ENCODE measurements at regions not wholly inside any gene's neighbourhood (a gene's known extent, or its start where the extent isn't known, plus 50 kb on each side); places are given as distances from the start of the nearest gene placed in this dataset.

DNA sequence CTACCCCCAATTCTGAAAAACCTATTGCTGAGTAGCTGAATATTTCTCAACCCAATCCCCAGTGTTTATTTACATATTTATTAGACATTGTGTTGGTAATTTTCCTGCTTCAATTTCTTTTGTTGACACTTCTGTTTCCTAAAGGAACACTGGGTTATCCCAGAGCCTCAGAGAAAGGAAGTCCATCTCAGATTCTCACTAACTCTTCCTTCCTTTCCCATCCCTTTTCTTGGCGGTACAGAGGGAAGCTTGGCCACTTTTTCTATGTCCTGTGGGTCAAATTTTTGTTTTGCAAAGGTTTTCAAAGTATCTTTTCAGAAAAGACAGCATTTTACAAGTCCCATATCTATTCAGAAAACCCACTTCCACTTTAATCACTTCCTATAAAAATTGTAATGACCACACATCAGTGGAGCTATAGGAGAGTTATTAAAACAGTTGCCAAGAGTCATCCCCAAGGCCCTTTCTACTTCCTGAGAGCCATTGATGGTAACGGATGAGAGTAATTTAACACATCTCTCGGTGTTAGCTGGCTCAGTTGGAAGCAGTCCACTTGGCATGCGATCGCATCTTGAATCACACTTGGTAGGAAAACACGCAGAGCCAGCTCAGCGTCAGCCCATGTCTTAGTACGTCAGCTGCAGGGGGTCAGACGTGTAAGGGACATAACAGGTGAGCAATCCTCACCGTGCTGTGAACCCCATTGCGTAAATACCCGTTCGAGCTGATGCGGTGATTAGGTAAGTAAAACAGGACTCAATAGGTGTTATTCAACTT is 231.1 kb upstream of the ADARB2 start:
- intact Hi-C loops (cut with DNase I): no loop called here
- TF ChIP-seq, protein P1, sequence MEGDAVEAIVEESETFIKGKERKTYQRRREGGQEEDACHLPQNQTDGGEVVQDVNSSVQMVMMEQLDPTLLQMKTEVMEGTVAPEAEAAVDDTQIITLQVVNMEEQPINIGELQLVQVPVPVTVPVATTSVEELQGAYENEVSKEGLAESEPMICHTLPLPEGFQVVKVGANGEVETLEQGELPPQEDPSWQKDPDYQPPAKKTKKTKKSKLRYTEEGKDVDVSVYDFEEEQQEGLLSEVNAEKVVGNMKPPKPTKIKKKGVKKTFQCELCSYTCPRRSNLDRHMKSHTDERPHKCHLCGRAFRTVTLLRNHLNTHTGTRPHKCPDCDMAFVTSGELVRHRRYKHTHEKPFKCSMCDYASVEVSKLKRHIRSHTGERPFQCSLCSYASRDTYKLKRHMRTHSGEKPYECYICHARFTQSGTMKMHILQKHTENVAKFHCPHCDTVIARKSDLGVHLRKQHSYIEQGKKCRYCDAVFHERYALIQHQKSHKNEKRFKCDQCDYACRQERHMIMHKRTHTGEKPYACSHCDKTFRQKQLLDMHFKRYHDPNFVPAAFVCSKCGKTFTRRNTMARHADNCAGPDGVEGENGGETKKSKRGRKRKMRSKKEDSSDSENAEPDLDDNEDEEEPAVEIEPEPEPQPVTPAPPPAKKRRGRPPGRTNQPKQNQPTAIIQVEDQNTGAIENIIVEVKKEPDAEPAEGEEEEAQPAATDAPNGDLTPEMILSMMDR (IDR thresholded peaks at IDR 0.05; ENCODE audit: borderline replicate concordance, extremely low read depth, insufficient read depth): no peak
- Histone ChIP-seq H3K36me3 (ENCODE audit: control insufficient read depth in 2 of 3, insufficient read depth in 3 of 3, low read length in 3 of 3) (no peaks in the 10 kb centered on the region), H3K4me3 (ENCODE audit: low read length in 3 of 3) (no peak overlapping the region), H3K9ac (ENCODE audit: low read length in 3 of 3) (no peak overlapping the region), H3K4me1 (ENCODE audit: control insufficient read depth in 2 of 3, insufficient read depth in 2 of 3, low read depth in 1 of 3, low read length in 3 of 3) (peaks cover 0 to 2% (median 0%) of the 10 kb centered on the region in 3 donors), H3K27ac (ENCODE audit: low read depth in 2 of 2, low read length in 2 of 2) (no peak overlapping the region), H3K9me3 (ENCODE audit: control insufficient read depth in 2 of 3, insufficient read depth in 1 of 3, low read length in 3 of 3) (no peaks in the 10 kb centered on the region), H3K27me3 (ENCODE audit: control insufficient read depth, insufficient read depth, low read length) (no peaks in the 10 kb centered on the region)
- DNase-seq (peak in 1 of 5 donors; percentile 44), FAIRE-seq (no peak)

- FAIRE-seq (no peak), DNase-seq (peak in 1 of 5 donors; percentile 21)
- intact Hi-C loops (cut with DNase I): no loop called here
- Histone ChIP-seq H3K9me3 (ENCODE audit: control insufficient read depth in 2 of 3, insufficient read depth in 1 of 3, low read length in 3 of 3) (no peaks in the 10 kb centered on the region), H3K36me3 (ENCODE audit: control insufficient read depth in 2 of 3, insufficient read depth in 3 of 3, low read length in 3 of 3) (no peaks in the 10 kb centered on the region), H3K27me3 (ENCODE audit: control insufficient read depth, insufficient read depth, low read length) (no peaks in the 10 kb centered on the region), H3K9ac (ENCODE audit: low read length in 3 of 3) (no peak overlapping the region), H3K4me3 (ENCODE audit: low read length in 3 of 3) (no peak overlapping the region), H3K4me1 (ENCODE audit: control insufficient read depth in 2 of 3, insufficient read depth in 2 of 3, low read depth in 1 of 3, low read length in 3 of 3) (peaks cover 0 to 2% (median 0%) of the 10 kb centered on the region in 3 donors), H3K27ac (ENCODE audit: low read depth in 2 of 2, low read length in 2 of 2) (no peak overlapping the region)
- TF ChIP-seq, protein P1 (IDR thresholded peaks at IDR 0.05; ENCODE audit: borderline replicate concordance, extremely low read depth, insufficient read depth): no peak
These were observed 229.5 kb upstream of the ADARB2 start for GRCh38 chr10:1966712-1967376.

DNA sequence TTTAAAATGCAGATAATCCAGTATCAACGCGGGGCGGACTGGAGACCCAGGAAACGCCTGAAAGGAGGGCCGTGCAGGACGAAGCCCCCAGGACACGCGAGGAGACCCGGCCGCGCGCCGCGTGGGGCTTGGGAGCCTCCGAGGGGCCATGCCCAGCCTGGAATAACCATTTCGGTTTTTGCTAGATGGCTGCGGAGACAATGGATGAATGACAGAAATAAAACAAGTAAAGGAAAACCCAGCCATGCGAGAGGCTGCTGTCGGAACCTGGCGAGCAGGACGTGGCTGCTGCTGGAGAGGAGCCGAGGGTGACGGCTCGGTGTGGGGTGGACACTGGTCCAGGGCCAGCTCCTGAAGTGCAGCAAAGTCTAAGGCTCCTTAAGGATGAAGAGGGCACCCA is 227.2 kb upstream of the ADARB2 start:
- TF ChIP-seq, protein P1 (IDR thresholded peaks at IDR 0.05; ENCODE audit: borderline replicate concordance, extremely low read depth, insufficient read depth): no peak
- no peak overlapping the region for H3K4me3 ChIP-seq (ENCODE audit: low read length in 3 of 3)
- no peak overlapping the region for H3K27ac ChIP-seq (ENCODE audit: low read depth in 2 of 2, low read length in 2 of 2)
- H3K27me3 ChIP-seq (ENCODE audit: control insufficient read depth, insufficient read depth, low read length): no peaks in the 10 kb centered on the region
- DNase-seq (no peak), FAIRE-seq (no peak)
- no peaks in the 10 kb centered on the region for H3K9me3 ChIP-seq (ENCODE audit: control insufficient read depth in 2 of 3, insufficient read depth in 1 of 3, low read length in 3 of 3)
- no peaks in the 10 kb centered on the region for H3K36me3 ChIP-seq (ENCODE audit: control insufficient read depth in 2 of 3, insufficient read depth in 3 of 3, low read length in 3 of 3)
- H3K4me1 ChIP-seq (ENCODE audit: control insufficient read depth in 2 of 3, insufficient read depth in 2 of 3, low read depth in 1 of 3, low read length in 3 of 3): peaks cover 0 to 2% (median 0%) of the 10 kb centered on the region in 3 donors
- no peak overlapping the region for H3K9ac ChIP-seq (ENCODE audit: low read length in 3 of 3)
- intact Hi-C loops (cut with DNase I): no loop called here

All from kidney (tissue), 13 donors.